Ovary (tissue), 3 donors: ENCODE measurements at regions not wholly inside any gene's neighbourhood (a gene's known extent, or its start where the extent isn't known, plus 50 kb on each side); places are given as distances from the start of the nearest gene placed in this dataset.

Experiments
- POLR2A ChIP-seq: fragments of 450-650 bp; IDR thresholded peaks from one replicate; pipeline ENCODE4 v1.6.1; 2017; ENCODE audit warnings: antibody characterized with exemption, mild to moderate bottlenecking, moderate library complexity
- TF ChIP-seq, protein P1 (sequence below), 3 donors: fragments of 450-650 bp in 2 of 3; fragments of 200-600 bp in 1 of 3; IDR thresholded peaks; one replicate each; pipeline versions ENCODE4 v1.5.1 to v1.8.0; 2016 to 2022; ENCODE audit warnings: antibody characterized with exemption in 3 of 3, mild to moderate bottlenecking in 1 of 3
- donor health status: DM: no; HTN: no; CAD: no.

DNA sequence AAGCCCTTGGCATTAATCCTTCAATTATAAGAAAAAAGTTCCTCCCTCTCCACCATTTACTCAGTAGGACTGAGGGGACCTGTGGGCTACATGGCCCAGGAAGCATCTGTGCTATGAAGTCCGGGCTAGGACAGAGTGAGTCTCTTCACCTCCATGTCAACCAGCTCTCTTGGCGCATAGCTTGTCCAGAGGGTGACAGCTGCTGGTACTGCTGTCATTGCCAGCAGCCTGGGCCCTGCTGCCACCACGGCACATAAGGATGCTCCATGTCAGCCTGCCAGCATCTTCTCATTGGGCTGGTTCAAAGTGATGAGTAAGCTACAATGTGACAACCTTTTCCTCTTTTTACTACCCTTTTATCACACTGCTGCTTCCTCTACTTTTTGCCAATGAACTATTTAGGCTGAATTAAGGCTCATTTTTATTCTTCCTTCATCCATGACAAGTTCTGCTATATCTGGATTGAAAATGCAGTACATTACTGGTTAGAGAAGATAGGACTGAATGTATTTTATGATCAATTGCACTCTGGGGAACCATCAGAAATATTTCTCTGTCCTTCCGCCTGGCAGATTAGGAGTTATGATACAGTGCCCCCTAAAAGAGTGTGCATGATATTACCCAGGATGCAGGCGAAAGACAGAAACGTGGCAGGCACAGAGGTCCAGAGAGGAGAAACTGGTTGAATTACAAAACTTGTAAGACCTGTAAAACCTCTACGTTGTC is 258.9 kb upstream of the TNP1 start:
- TF ChIP-seq, protein P1, sequence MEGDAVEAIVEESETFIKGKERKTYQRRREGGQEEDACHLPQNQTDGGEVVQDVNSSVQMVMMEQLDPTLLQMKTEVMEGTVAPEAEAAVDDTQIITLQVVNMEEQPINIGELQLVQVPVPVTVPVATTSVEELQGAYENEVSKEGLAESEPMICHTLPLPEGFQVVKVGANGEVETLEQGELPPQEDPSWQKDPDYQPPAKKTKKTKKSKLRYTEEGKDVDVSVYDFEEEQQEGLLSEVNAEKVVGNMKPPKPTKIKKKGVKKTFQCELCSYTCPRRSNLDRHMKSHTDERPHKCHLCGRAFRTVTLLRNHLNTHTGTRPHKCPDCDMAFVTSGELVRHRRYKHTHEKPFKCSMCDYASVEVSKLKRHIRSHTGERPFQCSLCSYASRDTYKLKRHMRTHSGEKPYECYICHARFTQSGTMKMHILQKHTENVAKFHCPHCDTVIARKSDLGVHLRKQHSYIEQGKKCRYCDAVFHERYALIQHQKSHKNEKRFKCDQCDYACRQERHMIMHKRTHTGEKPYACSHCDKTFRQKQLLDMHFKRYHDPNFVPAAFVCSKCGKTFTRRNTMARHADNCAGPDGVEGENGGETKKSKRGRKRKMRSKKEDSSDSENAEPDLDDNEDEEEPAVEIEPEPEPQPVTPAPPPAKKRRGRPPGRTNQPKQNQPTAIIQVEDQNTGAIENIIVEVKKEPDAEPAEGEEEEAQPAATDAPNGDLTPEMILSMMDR (IDR thresholded peaks at IDR 0.05) = no peak
- no peak for TF ChIP-seq POLR2A
